DMS 273 treated with DMSO at 0.1 percent for 48 hours (cell line): ENCODE measurements at regions not wholly inside any gene's neighbourhood (a gene's known extent, or its start where the extent isn't known, plus 50 kb on each side); places are given as distances from the start of the nearest gene placed in this dataset.

Source experiments
- DNase-seq: peaks from one replicate; lab custom pipeline; 2025; lab: John Stamatoyannopoulos, UW

GRCh38 chr4:85260064-85260463 is 214.9 kb upstream of the ARHGAP24 start:
- no peak for DNase-seq

DNA sequence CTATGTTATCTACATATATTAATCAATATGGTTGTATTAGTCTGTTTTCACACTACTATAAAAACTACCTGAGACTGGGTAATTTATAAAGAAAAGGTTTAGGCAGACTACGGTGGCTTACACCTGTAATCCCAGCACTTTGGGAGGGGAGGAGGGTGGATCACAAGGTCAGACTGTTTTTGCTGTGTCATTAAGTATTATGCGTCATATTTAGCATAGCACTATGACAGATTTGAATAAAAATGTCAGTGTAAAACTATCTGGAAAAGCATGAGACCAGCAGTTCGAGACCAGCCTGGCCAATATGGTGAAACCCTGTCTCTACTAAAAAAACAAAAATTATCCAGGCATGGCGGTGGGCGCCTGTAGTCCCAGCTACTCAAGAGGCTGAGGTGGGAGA is 209.7 kb upstream of the ARHGAP24 start:
- DNase-seq, result no peak

DNA sequence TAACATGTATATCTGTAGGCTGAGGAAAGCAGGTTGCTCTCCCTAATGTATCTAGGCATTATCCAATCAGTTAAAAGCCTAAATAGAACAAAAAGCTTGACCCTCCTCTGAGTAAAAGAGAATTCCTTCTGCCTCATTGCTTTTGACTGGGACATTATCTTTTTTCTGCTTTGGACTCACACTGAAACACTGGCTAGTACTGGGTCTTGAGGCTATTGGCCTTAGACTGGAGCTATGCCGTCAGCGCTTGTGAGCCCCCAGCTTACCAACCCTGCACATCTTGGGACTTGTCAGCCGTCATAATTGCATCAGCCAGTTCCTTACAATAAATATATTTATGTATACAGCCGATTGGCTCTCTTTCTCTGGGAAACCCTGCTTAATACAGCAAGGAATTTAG is 206.8 kb upstream of the ARHGAP24 start:
- DNase-seq, result no peak

DNA sequence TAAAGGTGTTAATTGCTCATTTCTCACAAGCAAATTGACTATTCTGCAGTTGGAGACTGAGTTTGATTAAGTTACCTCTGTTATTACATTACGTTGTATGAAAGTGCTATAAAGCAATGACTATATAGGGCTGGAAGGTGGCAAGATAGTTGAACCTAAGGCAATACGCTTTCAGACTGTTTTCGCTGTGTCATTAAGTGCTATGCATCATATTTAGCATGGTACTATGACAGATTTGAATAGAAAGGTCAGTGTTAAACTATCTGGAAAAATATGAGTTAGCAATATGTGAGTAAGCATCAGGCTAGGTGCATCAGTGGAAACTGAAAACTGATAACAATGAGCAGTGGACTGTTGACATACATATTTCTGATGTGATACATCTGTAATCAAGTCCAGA is 206.0 kb upstream of the ARHGAP24 start:
- no peak for DNase-seq

- DNase-seq, result no peak
Measured at GRCh38 chr4:85274955-85275354, 200.0 kb upstream of the ARHGAP24 start.

GRCh38 chr4:85280963-85281362 is 194.0 kb upstream of the ARHGAP24 start:
- no peak for DNase-seq

GRCh38 chr4:85291226-85291625 is 183.7 kb upstream of the ARHGAP24 start:
- DNase-seq, result no peak

DNA sequence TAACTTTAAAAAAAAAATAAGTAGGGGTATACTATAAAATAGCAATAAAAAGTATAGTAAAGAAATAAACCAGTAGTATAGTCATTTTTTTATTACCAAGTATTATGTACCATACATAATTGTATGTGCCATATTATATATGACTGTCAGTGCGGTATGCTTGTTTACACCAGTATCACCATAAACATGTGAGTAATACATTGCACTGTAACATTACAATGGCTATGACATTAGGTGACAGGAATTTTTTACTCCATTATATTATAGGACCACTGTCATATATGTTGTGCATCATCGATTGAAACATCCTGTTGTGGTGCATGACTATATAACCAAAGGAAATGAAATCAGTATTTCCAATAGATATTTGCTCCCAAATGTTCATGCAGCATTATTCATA is 176.9 kb upstream of the ARHGAP24 start:
- no peak for DNase-seq

DNA sequence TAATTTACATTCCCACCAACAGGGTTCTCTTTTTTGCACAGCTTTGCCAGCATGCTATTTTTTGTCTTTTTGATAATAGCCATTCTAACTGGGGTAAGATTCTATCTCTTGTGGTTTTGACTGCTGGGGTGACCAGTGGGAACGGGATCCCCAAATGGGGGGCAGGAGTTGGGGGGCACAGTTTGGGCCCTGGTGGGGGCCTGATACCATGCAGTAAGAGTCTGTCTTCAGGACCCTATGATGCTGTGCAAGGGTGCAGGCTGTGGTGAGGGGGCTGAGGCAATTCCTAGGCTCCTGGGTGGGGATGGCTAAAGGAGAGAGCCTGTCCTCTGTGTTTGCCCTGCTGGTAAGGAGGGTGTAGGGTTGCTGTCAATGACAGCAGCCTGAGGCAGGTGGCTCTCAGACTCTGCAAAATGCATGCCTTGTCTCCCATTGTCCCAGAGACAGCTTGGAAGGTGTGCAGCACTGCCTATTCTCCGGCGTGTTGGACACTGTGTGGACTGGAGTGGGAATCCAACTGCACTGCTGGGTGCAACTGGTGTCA is 172.7 kb upstream of the ARHGAP24 start:
- no peak for DNase-seq

GRCh38 chr4:85302756-85303155 is 172.2 kb upstream of the ARHGAP24 start:
- DNase-seq, result no peak

DNA sequence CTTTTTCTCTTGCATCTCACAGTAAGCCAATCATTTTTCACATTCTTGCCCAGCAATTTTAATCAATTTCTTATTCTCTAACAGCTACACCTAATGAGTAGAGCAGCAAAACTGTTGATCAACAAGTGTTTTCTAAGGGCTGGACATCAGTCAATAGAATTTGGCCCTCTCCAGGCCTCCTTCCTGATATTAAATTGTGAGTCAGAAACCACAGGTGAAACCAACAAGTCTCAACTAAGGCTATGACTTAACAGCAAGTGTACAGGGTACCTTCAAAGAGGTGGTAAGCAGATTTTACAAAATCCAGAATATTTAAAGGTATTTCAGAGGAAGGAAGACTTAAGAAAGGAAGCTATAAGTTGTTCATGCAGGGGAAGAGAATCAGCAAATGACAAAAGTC is 156.5 kb upstream of the ARHGAP24 start:
- no peak for DNase-seq

- no peak for DNase-seq
Measured at GRCh38 chr4:85358831-85359230, 116.1 kb upstream of the ARHGAP24 start.

GRCh38 chr4:85362550-85362949 is 112.4 kb upstream of the ARHGAP24 start:
- no peak for DNase-seq

DNA sequence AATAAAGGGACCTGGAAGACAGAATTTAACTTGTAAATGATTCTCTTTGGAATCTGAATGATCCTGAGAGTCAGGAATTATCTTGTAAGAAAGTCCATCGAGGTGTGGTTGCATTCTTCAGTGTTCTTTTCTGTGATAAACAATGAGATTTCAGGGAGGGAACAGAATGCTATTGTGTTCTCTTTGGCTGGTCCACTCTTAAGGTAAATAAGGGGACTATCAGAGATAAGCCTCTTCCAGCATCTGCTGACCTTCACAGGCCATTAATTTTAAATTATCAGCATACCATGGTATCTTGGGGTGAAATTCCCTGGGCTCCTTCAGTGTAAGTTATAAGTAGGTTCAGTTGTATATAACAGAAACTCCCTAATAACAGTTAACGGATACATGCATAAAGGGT is 107.1 kb upstream of the ARHGAP24 start:
- DNase-seq, result no peak

GRCh38 chr4:85368240-85368639 is 106.7 kb upstream of the ARHGAP24 start:
- DNase-seq, result no peak

GRCh38 chr4:85368932-85369331 is 106.0 kb upstream of the ARHGAP24 start:
- no peak for DNase-seq

DNA sequence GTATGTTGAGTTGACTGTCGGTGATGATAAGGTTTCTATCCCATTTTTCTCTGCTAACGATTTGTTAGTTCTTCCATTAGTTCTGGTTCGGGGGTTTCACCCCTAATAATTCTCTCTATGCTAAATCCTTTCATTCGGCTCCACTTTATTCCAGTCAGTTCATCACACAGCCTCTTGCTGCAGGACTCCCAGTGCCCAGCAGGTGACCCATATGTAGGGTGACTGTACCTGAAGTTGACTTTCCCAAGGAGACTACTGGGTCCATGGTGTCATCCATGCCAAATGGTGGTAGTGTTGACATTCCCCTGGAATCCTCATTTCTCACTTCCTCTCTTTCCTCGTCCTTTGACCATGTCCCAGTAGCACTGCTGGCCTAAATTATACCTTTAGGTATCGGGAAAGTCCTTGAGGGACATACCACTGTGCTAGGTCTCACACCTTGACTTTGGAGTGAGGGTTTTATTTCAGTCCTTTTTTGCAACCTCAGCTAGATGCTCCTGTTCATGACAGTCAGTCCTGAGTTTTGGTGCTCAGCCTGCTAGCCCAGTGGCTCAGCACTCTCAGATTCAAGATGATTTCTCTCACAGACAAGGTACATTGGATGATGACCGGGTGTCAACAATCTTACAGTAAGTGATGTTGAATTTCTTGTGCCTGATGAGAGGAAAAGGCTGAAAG is 105.1 kb upstream of the ARHGAP24 start:
- DNase-seq, result no peak

GRCh38 chr4:85370400-85371032 is 104.4 kb upstream of the ARHGAP24 start:
- peak; percentile 12 for DNase-seq

DNA sequence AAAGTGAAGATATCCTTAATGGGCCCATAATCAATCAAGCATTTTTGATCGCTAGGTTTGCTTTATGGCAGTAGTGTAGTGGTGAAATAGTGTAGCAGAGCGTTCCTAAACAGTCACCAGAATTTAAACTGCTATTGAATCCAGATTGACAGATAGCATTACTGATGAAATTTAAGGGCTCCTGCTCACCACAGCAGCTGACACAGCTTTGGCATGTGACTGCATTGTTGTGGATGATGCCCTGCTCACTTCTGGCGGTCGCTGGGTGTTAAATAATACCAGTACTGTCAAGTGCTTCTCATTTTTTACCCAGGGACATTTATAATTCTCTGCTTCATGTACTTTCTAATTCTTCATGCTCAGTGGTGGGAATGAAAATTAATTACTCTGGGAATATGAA is 102.0 kb upstream of the ARHGAP24 start:
- DNase-seq, result no peak

GRCh38 chr4:85376285-85376684 is 98.7 kb upstream of the ARHGAP24 start:
- DNase-seq, result no peak

GRCh38 chr4:85381968-85382367 is 93.0 kb upstream of the ARHGAP24 start:
- no peak for DNase-seq

DNA sequence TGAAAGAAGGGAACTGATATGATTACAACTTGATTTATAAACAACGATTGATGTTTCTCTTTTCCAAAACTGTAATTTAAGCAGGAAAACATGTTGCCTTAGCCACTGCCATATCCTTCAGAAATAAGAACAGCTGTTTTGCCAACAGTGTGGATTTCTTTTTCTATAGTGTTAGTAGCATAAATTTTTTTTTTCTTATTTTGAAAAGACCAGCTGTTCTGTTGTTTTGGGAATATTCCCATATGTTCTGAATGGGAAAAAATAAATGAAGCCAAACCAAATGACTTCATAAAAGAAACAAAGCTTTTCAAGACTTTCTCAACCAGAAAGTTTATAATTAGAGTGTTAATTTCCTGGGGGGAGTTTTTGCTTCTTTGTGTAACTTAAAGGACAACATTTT is 83.9 kb upstream of the ARHGAP24 start:
- no peak for DNase-seq

DNA sequence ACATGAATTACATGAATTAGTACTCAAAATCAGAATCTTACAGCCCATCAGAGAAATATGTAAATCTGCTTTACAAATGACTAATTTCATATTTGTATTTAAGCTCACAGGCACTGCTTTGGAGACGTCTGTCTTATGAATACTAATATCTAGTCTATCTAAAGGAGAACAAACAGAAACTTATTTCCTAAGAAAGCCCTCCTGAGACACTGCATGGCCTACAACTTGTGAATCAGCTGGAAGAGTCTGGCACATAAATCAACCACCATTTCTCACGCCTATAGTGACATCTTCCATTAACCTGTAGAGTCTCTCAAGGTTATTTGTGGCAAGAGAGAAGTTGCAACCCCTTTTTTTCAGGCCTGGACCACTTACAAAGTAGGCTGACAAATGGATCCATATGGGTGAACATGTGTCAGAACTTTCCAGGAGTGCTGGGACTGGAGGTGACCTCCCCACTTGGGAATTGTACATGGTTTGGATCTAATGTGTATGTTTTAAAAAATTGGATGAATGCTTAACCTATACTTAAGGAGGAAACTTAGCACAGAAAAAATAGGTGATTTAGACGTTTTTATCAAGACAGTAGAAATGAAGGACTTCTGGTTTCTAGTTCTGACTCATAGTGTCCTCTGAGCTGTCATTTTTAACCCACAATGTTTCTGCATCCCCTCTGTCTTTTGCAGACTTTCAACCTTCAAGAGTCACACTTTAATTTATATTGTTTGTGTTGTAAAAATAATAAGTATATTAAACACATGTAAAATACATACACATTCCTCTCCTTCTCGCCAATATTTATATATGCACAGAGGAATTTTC is 83.2 kb upstream of the ARHGAP24 start:
- DNase-seq, result no peak
